SKM-1 treated with dmso at 0.1 percent for 144 hours (cell line): ENCODE measurements at regions not wholly inside any gene's neighbourhood (a gene's known extent, or its start where the extent isn't known, plus 50 kb on each side); places are given as distances from the start of the nearest gene placed in this dataset.
"Not testable (repeated sequence)": the region's sequence is repeated elsewhere in the genome, so short reads cannot be mapped to it uniquely, and the experiment has no call there.

ENCODE experiments used
- DNase-seq: peaks from one replicate; lab custom pipeline; 2025; ENCODE audit not compliant: unreplicated experiment; lab: John Stamatoyannopoulos, UW

GRCh38 chr6:99141906-99142305, 194.2 kb upstream of the FBXL4 start:
- not testable (repeated sequence) for DNase-seq

- no peak for DNase-seq
Measured at GRCh38 chr6:99138445-99138844, 190.7 kb upstream of the FBXL4 start.

GRCh38 chr6:99137314-99137713, 189.6 kb upstream of the FBXL4 start:
- no peak for DNase-seq

GRCh38 chr6:99136488-99136887, 188.7 kb upstream of the FBXL4 start:
- no peak for DNase-seq

GRCh38 chr6:99132026-99132635, 184.4 kb upstream of the FBXL4 start:
- no peak for DNase-seq

GRCh38 chr6:99130897-99131873, 183.4 kb upstream of the FBXL4 start:
- DNase-seq: no peak

- no peak for DNase-seq
Measured at GRCh38 chr6:99129835-99130234, 182.1 kb upstream of the FBXL4 start.

GRCh38 chr6:99121748-99122147, 174.0 kb upstream of the FBXL4 start:
- DNase-seq: no peak

- no peak for DNase-seq
Measured at GRCh38 chr6:99120641-99121040, 172.9 kb upstream of the FBXL4 start.

- DNase-seq: peak; percentile 58
Measured at GRCh38 chr6:99119109-99120031, 171.6 kb upstream of the FBXL4 start.

GRCh38 chr6:99114769-99115406, 167.1 kb upstream of the FBXL4 start:
- DNase-seq: no peak

- no peak for DNase-seq
Measured at GRCh38 chr6:99111590-99111989, 163.8 kb upstream of the FBXL4 start.

GRCh38 chr6:99110029-99110428, 162.3 kb upstream of the FBXL4 start:
- no peak for DNase-seq

GRCh38 chr6:99104218-99104617, 156.5 kb upstream of the FBXL4 start:
- DNase-seq: no peak

- DNase-seq: no peak
Measured at GRCh38 chr6:99099243-99099642, 151.5 kb upstream of the FBXL4 start.

- DNase-seq: no peak
Measured at GRCh38 chr6:99096170-99096569, 148.4 kb upstream of the FBXL4 start.

GRCh38 chr6:99093456-99094190, 145.9 kb upstream of the FBXL4 start:
- DNase-seq: no peak

- DNase-seq: no peak
Measured at GRCh38 chr6:99092461-99092860, 144.7 kb upstream of the FBXL4 start.

GRCh38 chr6:99091985-99092384, 144.2 kb upstream of the FBXL4 start:
- no peak for DNase-seq

- DNase-seq: no peak
Measured at GRCh38 chr6:99080191-99080590, 132.4 kb upstream of the FBXL4 start.
